ENCODE measurements at regions not wholly inside any gene's neighbourhood (a gene's known extent, or its start where the extent isn't known, plus 50 kb on each side); places are given as distances from the start of the nearest gene placed in this dataset.

DNA sequence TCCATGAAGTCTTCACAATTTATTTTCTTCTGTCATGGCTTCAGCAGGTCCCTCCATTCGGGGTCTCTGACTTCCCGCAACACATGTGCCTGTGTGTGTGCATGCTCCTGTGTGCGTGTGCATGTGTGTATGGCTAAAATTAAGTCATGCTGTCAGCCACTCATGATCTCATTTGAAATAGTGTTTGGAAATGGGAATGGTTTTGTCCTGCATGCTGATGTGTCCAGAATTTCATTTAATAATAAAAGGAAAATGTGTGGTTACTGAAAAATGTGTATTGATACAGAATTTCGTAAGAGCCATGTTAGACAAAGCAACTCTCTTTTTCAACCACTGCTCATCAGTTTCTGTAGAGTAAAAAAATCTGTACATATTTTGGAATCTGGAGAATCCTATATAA is 123.8 kb upstream of the PRDX6 start:
- TF ChIP-seq, protein P1, sequence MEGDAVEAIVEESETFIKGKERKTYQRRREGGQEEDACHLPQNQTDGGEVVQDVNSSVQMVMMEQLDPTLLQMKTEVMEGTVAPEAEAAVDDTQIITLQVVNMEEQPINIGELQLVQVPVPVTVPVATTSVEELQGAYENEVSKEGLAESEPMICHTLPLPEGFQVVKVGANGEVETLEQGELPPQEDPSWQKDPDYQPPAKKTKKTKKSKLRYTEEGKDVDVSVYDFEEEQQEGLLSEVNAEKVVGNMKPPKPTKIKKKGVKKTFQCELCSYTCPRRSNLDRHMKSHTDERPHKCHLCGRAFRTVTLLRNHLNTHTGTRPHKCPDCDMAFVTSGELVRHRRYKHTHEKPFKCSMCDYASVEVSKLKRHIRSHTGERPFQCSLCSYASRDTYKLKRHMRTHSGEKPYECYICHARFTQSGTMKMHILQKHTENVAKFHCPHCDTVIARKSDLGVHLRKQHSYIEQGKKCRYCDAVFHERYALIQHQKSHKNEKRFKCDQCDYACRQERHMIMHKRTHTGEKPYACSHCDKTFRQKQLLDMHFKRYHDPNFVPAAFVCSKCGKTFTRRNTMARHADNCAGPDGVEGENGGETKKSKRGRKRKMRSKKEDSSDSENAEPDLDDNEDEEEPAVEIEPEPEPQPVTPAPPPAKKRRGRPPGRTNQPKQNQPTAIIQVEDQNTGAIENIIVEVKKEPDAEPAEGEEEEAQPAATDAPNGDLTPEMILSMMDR (conservative IDR thresholded peaks at IDR 0.05 in 1 of 2, IDR thresholded peaks at IDR 0.05 in 1 of 2; ENCODE audit: extremely low read depth in 1 of 2, insufficient read depth in 1 of 2, low read depth in 1 of 2, low read length in 2 of 2): no peak
- TF ChIP-seq EZH2 (IDR thresholded peaks at IDR 0.05; ENCODE audit: borderline replicate concordance, low read length): no peak

All from mammary epithelial cell (primary cell).